SK-N-SH treated with all-trans-retinoic acid at 6 μM for 48 hours (cell line): ENCODE measurements at regions not wholly inside any gene's neighbourhood (a gene's known extent, or its start where the extent isn't known, plus 50 kb on each side); places are given as distances from the start of the nearest gene placed in this dataset.
"Not testable (repeated sequence)": the region's sequence is repeated elsewhere in the genome, so short reads cannot be mapped to it uniquely, and the experiment has no call there.

Experiments used
- ATAC-seq: fragments of 200-7000 bp; cut with Tn5 transposase; 3 replicates; pipeline ENCODE4 v1.9.1; 2020; ENCODE audit warnings: mild to moderate bottlenecking, moderate library complexity
- ARNTL ChIP-seq: fragments of 450-650 bp; formaldehyde crosslinking; IDR thresholded peaks from 2 replicates; pipeline ENCODE4 v1.5.0; 2020; ENCODE audit warnings: low read depth, mild to moderate bottlenecking, moderate library complexity, borderline replicate concordance
- BACH2 ChIP-seq: fragments of 250-450 bp; sonication (Bioruptor Pico); IDR thresholded peaks from 2 replicates; pipeline ENCODE4 v1.9.0; 2021; ENCODE audit warnings: mild to moderate bottlenecking, borderline replicate concordance
- CSDC2 ChIP-seq: fragments of 250-450 bp; sonication (Bioruptor Pico); IDR thresholded peaks from 2 replicates; pipeline ENCODE4 v1.5.0; 2020; ENCODE audit warnings: mild to moderate bottlenecking, moderate library complexity
- CSRNP3 ChIP-seq: fragments of 250-450 bp; sonication (Bioruptor Pico); IDR thresholded peaks from 2 replicates; pipeline ENCODE4 v1.5.1; 2021; ENCODE audit warnings: mild to moderate bottlenecking, moderate library complexity
- ESRRG ChIP-seq: fragments of 250-450 bp; sonication (Bioruptor Pico); IDR thresholded peaks from 2 replicates; pipeline ENCODE4 v1.6.1; 2021; ENCODE audit warnings: mild to moderate bottlenecking
- GLIS3 ChIP-seq: fragments of 250-450 bp; sonication (Bioruptor Pico); IDR thresholded peaks from 2 replicates; pipeline ENCODE4 v1.5.0; 2020; ENCODE audit warnings: mild to moderate bottlenecking, moderate library complexity
- ISL1 ChIP-seq: fragments of 250-450 bp; sonication (Bioruptor Pico); IDR thresholded peaks from 2 replicates; pipeline ENCODE4 v2.1.2; 2022; ENCODE audit warnings: mild to moderate bottlenecking, moderate library complexity
- OSR1 ChIP-seq: fragments of 250-450 bp; sonication (Bioruptor Pico); IDR thresholded peaks from 2 replicates; pipeline ENCODE4 v1.8.0; 2022; ENCODE audit warnings: moderate library complexity, mild to moderate bottlenecking, inconsistent platforms
- PATZ1 ChIP-seq: fragments of 250-450 bp; sonication (Bioruptor Pico); IDR thresholded peaks from 2 replicates; pipeline ENCODE4 v1.8.0; 2020; ENCODE audit warnings: mild to moderate bottlenecking, moderate library complexity, borderline replicate concordance
- PPARA ChIP-seq: fragments of 250-450 bp; sonication (Bioruptor Pico); IDR thresholded peaks from 2 replicates; pipeline ENCODE4 v1.5.0; 2020; ENCODE audit warnings: mild to moderate bottlenecking, borderline replicate concordance
- RARB ChIP-seq: fragments of 250-450 bp; sonication (Bioruptor Pico); IDR thresholded peaks from 2 replicates; pipeline ENCODE4 v1.8.0; 2021; ENCODE audit warnings: mild to moderate bottlenecking, moderate library complexity
- SNAI2 ChIP-seq: fragments of 250-450 bp; sonication (Bioruptor Pico); IDR thresholded peaks from 2 replicates; pipeline ENCODE4 v1.5.0; 2020; ENCODE audit warnings: mild to moderate bottlenecking, moderate library complexity
- TCF4 ChIP-seq: fragments of 250-450 bp; sonication (Bioruptor Pico); IDR thresholded peaks from 2 replicates; pipeline ENCODE4 v1.8.0; 2021; ENCODE audit warnings: mild to moderate bottlenecking, moderate library complexity, borderline replicate concordance
- TOX ChIP-seq: fragments of 250-450 bp; sonication (Bioruptor Pico); IDR thresholded peaks from 2 replicates; pipeline ENCODE4 v1.8.0; 2021; ENCODE audit warnings: mild to moderate bottlenecking, moderate library complexity, borderline replicate concordance
- ZC3H10 ChIP-seq: fragments of 250-450 bp; sonication (Bioruptor Pico); IDR thresholded peaks from 2 replicates; pipeline ENCODE4 v1.5.1; 2021; ENCODE audit warnings: mild to moderate bottlenecking, moderate library complexity
- ZFP3 ChIP-seq: fragments of 250-450 bp; sonication (Bioruptor Pico); IDR thresholded peaks from 2 replicates; pipeline ENCODE4 v1.5.0; 2020; ENCODE audit warnings: mild to moderate bottlenecking, moderate library complexity
- ZNF565 ChIP-seq: fragments of 450-650 bp; formaldehyde crosslinking; conservative IDR thresholded peaks from 2 replicates; pipeline ENCODE4 v1.5.0; 2020; ENCODE audit warnings: low read depth, mild to moderate bottlenecking, moderate library complexity
- ZNF70 ChIP-seq: fragments of 450-650 bp; formaldehyde crosslinking; IDR thresholded peaks from 2 replicates; pipeline ENCODE4 v1.5.0; 2020; ENCODE audit warnings: mild to moderate bottlenecking, moderate library complexity
- ZNF8 ChIP-seq: fragments of 450-650 bp; formaldehyde crosslinking; IDR thresholded peaks from 2 replicates; pipeline ENCODE4 v1.5.0; 2020; ENCODE audit warnings: mild to moderate bottlenecking, moderate library complexity
- TF ChIP-seq, protein P1 (sequence below): fragments of 250-450 bp; sonication (Bioruptor Pico); IDR thresholded peaks from 2 replicates; pipeline ENCODE4 v1.8.0; 2021; ENCODE audit warnings: low read depth, mild to moderate bottlenecking, moderate library complexity, borderline replicate concordance

DNA sequence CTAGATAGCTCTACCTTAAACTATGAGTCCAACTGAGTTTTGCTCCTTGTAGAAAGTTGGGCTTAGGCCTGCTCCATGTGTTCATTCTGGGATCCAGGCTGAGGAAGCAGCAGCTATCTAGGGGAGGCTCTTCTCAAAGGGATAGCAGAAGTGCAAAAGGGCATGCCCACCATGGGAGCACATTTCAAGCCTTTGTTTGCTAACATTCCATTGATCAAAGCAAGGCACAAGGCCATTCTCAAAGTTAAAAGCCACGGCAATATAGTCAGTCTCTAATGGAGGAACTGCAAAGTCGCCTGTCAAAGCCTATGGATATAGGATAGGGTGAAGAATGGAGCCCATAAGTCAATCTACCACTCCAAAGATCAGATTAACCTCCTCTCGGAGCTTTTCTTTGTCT lies 488.1 kb upstream of the ARX start:
- ATAC-seq, result no peak
- TF ChIP-seq ESRRG (no peak), ZNF70 (CRISPR knock-in tag) (no peak), SNAI2 (no peak), GLIS3 (CRISPR knock-in tag) (no peak), ISL1 (CRISPR knock-in tag) (no peak), PPARA (CRISPR knock-in tag) (no peak), ZNF565 (no peak)

- no peak for ATAC-seq
Observed at GRCh38 chrX:25507801-25508200, 492.0 kb upstream of the ARX start.

GRCh38 chrX:25519258-25519657 lies 503.5 kb upstream of the ARX start:
- TF ChIP-seq ARNTL (CRISPR knock-in tag), result no peak
- TF ChIP-seq ZNF8 (CRISPR knock-in tag), result no peak
- no peak for TF ChIP-seq OSR1 (CRISPR knock-in tag)
- TF ChIP-seq PPARA (CRISPR knock-in tag), result no peak
- no peak for TF ChIP-seq CSRNP3 (CRISPR knock-in tag)
- no peak for TF ChIP-seq PATZ1 (CRISPR knock-in tag)

More at GRCh38 chrX:25507801-25508200, 492.0 kb upstream of the ARX start:
- TF ChIP-seq ZNF70 (CRISPR knock-in tag) (no peak), PATZ1 (CRISPR knock-in tag) (no peak), TCF4 (no peak), ZNF8 (CRISPR knock-in tag) (no peak), ARNTL (CRISPR knock-in tag) (no peak), TOX (no peak), ZC3H10 (CRISPR knock-in tag) (no peak), OSR1 (CRISPR knock-in tag) (no peak), PPARA (CRISPR knock-in tag) (no peak), ZNF565 (no peak), ZFP3 (CRISPR knock-in tag) (no peak), RARB (CRISPR knock-in tag) (no peak), CSDC2 (no peak), SNAI2 (no peak), ISL1 (CRISPR knock-in tag) (no peak), BACH2 (CRISPR knock-in tag) (no peak), CSRNP3 (CRISPR knock-in tag) (no peak), GLIS3 (CRISPR knock-in tag) (no peak)
- TF ChIP-seq, protein P1, sequence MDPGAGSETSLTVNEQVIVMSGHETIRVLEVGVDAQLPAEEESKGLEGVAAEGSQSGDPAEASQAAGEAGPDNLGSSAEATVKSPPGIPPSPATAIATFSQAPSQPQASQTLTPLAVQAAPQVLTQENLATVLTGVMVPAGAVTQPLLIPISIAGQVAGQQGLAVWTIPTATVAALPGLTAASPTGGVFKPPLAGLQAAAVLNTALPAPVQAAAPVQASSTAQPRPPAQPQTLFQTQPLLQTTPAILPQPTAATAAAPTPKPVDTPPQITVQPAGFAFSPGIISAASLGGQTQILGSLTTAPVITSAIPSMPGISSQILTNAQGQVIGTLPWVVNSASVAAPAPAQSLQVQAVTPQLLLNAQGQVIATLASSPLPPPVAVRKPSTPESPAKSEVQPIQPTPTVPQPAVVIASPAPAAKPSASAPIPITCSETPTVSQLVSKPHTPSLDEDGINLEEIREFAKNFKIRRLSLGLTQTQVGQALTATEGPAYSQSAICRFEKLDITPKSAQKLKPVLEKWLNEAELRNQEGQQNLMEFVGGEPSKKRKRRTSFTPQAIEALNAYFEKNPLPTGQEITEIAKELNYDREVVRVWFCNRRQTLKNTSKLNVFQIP (CRISPR knock-in tag), result no peak

GRCh38 chrX:25522443-25523010 lies 506.8 kb upstream of the ARX start:
- ATAC-seq, result not testable (repeated sequence)

More at GRCh38 chrX:25519258-25519657, 503.5 kb upstream of the ARX start:
- no peak for ATAC-seq
